ENCODE measurements at regions not wholly inside any gene's neighbourhood (a gene's known extent, or its start where the extent isn't known, plus 50 kb on each side); places are given as distances from the start of the nearest gene placed in this dataset.
"Not testable (repeated sequence)": the region's sequence is repeated elsewhere in the genome, so short reads cannot be mapped to it uniquely, and the experiment has no call there.

DNA sequence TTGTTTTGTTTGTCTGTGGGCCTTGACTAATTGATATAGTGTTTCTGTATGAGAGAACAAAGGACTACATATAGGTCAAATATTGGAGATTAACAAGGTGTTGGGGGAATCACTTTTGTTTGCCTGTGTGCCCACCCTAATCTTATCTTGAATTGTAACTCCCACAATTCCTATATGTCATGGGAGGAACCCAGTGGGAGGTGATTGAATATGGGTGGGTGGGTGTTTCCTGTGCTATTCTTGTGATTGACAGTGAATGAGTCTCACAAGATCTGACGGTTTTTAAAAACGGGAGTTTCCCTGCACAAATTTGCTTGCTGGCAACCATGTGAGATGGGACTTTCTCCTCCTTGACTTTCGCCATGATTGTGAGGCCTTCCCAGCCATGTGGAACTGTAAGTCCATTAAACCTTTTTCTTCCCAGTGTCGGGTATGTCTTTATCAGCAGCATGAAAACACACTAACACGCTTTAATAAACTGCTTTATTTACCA is 64.9 kb upstream of the HSPB3 start:
- TF ChIP-seq, protein P1, sequence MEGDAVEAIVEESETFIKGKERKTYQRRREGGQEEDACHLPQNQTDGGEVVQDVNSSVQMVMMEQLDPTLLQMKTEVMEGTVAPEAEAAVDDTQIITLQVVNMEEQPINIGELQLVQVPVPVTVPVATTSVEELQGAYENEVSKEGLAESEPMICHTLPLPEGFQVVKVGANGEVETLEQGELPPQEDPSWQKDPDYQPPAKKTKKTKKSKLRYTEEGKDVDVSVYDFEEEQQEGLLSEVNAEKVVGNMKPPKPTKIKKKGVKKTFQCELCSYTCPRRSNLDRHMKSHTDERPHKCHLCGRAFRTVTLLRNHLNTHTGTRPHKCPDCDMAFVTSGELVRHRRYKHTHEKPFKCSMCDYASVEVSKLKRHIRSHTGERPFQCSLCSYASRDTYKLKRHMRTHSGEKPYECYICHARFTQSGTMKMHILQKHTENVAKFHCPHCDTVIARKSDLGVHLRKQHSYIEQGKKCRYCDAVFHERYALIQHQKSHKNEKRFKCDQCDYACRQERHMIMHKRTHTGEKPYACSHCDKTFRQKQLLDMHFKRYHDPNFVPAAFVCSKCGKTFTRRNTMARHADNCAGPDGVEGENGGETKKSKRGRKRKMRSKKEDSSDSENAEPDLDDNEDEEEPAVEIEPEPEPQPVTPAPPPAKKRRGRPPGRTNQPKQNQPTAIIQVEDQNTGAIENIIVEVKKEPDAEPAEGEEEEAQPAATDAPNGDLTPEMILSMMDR (IDR thresholded peaks at IDR 0.05; ENCODE audit: insufficient read depth, low read depth, low read length, missing control alignments), result no peak
- no peak overlapping the region for H3K4me3 ChIP-seq (ENCODE audit: low read length)
- no peak for DNase-seq (ENCODE audit: low read depth)

- no peak overlapping the region for H3K4me3 ChIP-seq (ENCODE audit: low read length)
- TF ChIP-seq, protein P1 (IDR thresholded peaks at IDR 0.05; ENCODE audit: insufficient read depth, low read depth, low read length, missing control alignments), result no peak
- peak; percentile 98 for DNase-seq (ENCODE audit: low read depth)
Observed at GRCh38 chr5:54390015-54390414, 65.5 kb upstream of the HSPB3 start.

DNA sequence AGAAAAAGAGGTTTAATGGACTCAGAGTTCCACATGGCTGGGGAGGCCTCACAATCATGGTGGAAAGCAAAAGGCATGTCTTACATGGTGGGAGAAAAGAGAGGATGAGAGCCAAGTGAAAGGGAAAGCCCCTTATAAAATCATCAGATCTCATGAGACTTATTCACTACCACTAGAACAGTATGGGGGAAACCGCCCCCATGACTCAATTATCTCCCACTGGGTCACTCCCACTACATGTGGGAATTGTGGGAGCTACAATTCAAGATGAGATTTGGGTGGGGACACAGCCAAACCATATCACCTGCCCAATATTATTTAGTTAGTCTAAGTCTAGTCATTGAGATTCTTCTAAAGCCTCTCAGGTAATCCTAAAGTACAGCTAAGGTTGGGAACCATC is 66.1 kb upstream of the HSPB3 start:
- H3K4me3 ChIP-seq (ENCODE audit: low read length), result not testable (repeated sequence)
- DNase-seq (ENCODE audit: low read depth), result peak; percentile 15

GRCh38 chr5:54388811-54389210 is 66.7 kb upstream of the HSPB3 start:
- no peak for DNase-seq (ENCODE audit: low read depth)
- TF ChIP-seq, protein P1 (IDR thresholded peaks at IDR 0.05; ENCODE audit: insufficient read depth, low read depth, low read length, missing control alignments), result no peak
- H3K4me3 ChIP-seq (ENCODE audit: low read length), result no peak overlapping the region

DNA sequence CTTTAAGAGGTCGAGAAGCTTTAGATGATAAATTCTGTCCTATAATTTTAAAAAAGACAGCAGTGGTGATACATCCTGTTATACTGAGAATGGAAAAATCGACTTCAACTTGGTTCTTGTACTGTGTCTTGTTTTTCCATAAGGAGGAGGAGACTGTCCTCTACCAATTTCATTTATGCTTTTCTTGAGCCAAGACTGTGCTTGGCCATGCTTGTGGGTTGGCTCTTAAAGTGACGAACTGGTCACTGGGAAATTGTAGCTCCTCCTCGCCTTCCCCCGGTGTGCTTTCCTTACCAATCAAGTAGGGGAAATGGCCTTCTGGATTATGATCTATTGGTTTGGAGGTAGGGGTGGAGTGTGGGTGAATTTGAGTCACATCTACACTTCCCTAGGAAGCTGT is 67.1 kb upstream of the HSPB3 start:
- H3K4me3 ChIP-seq (ENCODE audit: low read length), result no peak overlapping the region
- TF ChIP-seq, protein P1 (IDR thresholded peaks at IDR 0.05; ENCODE audit: insufficient read depth, low read depth, low read length, missing control alignments), result no peak
- no peak for DNase-seq (ENCODE audit: low read depth)

DNA sequence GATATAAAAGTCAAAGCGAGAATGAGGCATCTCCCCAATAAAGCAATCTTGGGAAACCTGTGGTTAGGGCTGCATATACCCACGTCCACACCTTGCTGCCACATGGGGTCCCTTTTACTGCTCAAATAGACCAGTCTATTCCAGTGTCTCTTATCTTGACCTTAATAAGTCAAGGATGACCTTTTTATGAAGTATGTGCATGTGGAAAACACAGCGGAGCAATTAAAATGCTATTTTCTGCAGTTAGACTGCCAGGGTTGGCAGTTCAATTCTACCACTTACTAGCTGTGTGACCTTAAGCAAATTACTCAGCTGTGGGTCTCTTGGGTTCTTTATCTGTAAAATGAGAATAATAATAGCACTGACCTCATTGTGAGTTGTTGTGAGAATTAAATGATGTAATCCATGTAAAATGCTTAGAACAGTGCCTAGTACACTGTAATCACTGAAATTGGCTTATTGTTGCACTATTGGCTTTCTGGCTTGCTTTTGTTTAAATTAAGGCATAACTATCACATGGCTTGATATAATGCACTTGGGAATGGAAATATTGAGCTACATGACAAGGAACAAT is 67.8 kb upstream of the HSPB3 start:
- no peak overlapping the region for H3K4me3 ChIP-seq (ENCODE audit: low read length)
- TF ChIP-seq, protein P1 (IDR thresholded peaks at IDR 0.05; ENCODE audit: insufficient read depth, low read depth, low read length, missing control alignments), result no peak
- peak; percentile 23 for DNase-seq (ENCODE audit: low read depth)

- H3K4me3 ChIP-seq (ENCODE audit: low read length), result no peak overlapping the region
- DNase-seq (ENCODE audit: low read depth), result no peak
- TF ChIP-seq, protein P1 (IDR thresholded peaks at IDR 0.05; ENCODE audit: insufficient read depth, low read depth, low read length, missing control alignments), result no peak
Observed at GRCh38 chr5:54387031-54387430, 68.5 kb upstream of the HSPB3 start.

All from epithelial cell of esophagus (primary cell).